K562 (cell line): ENCODE measurements at regions not wholly inside any gene's neighbourhood (a gene's known extent, or its start where the extent isn't known, plus 50 kb on each side); places are given as distances from the start of the nearest gene placed in this dataset.

Source experiments
- ATAC-seq: fragments of 200-7000 bp; cut with Tn5 transposase; 3 replicates; pipeline ENCODE4 v1.9.1; 2020; ENCODE audit warnings: moderate library complexity
- BruUV-seq: library from RNA; stranded (reverse); fragments of 400-500 nt; replicated peaks from 2 replicates; lab custom pipeline; 2021; lab: Mats Ljungman, UMichigan
- CTCF ChIA-PET: fragments of 300-600 bp; formaldehyde crosslinking; extraction: SDS; loops from one replicate; lab custom pipeline; 2021; ENCODE audit warnings: low intra/inter-chr PET ratio; lab: Yijun Ruan, JAX
- POLR2A ChIA-PET: fragments of 300-600, 350-650 bp; sonication (Branson Sonifier 250); formaldehyde crosslinking; extraction: SDS; loops from one replicate; lab custom pipeline; 2021; ENCODE audit warnings: antibody characterized with exemption, inconsistent platforms; lab: Yijun Ruan, JAX
- DNase-seq, 4 experiments: peaks; one replicate each; pipeline versions ENCODE4 v3.0.0 to v3.0.0-alpha.2; 2011 to 2018; ENCODE audit warnings: low spot score in 3 of 4, mixed read lengths in 3 of 4; ENCODE audit errors: extremely low read depth in 1 of 4
- FAIRE-seq: peaks from 2 replicates; lab custom pipeline; 2011; peaks lifted over from hg19 to GRCh38; lab: Jason Lieb, UNC
- H2AFZ ChIP-seq: 2 replicates; pipeline ENCODE4 v1.6.0; 2011; ENCODE audit warnings: low read depth, low read length, control low read depth, inconsistent platforms
- H3K27ac ChIP-seq: fragments of 200-600 bp; 3 replicates; pipeline ENCODE4 v1.8.0; 2011; ENCODE audit warnings: low read depth, mild to moderate bottlenecking, control low read depth, inconsistent platforms, low read length, moderate library complexity, mixed read lengths; ENCODE audit errors: extremely low read depth
- H3K27me3 ChIP-seq, 2 experiments: fragments of 300-600 bp in 1 of 2; 2 replicates in 1 of 2; 3 replicates in 1 of 2; pipeline versions ENCODE4 v1.6.0 to v1.8.0; 2011; ENCODE audit warnings: inconsistent platforms in 2 of 2, low read length in 2 of 2, mild to moderate bottlenecking in 1 of 2, mixed read lengths in 1 of 2, moderate library complexity in 1 of 2; ENCODE audit not compliant: control insufficient read depth in 2 of 2, insufficient read depth in 2 of 2
- H3K36me3 ChIP-seq: fragments of 300-600 bp; 3 replicates; pipeline ENCODE4 v1.8.0; 2011; ENCODE audit warnings: mild to moderate bottlenecking, low read length, inconsistent platforms; ENCODE audit not compliant: control insufficient read depth, insufficient read depth
- H3K4me1 ChIP-seq, 2 experiments: fragments of 200-600 bp in 1 of 2; replicated peaks in 1 of 2; 2 replicates in 1 of 2; 3 replicates in 1 of 2; pipeline versions ENCODE4 v1.5.1 to v1.8.0; 2011; ENCODE audit warnings: inconsistent platforms in 2 of 2, low read length in 2 of 2, mild to moderate bottlenecking in 1 of 2, mixed read lengths in 1 of 2, moderate library complexity in 1 of 2; ENCODE audit not compliant: control insufficient read depth in 2 of 2, insufficient read depth in 2 of 2
- H3K4me2 ChIP-seq: 2 replicates; pipeline ENCODE4 v1.6.1; 2011; ENCODE audit warnings: low read length, control low read depth, inconsistent platforms, mixed read lengths; ENCODE audit not compliant: insufficient read depth
- H3K4me3 ChIP-seq: fragments of 200-600 bp; sonication (generic), shearing (Covaris generic); 2 replicates; pipeline ENCODE4 v1.5.1; 2016; ENCODE audit warnings: control low read depth, inconsistent platforms
- H3K79me2 ChIP-seq: fragments of 200-600 bp; 3 replicates; pipeline ENCODE4 v1.8.0; 2011; ENCODE audit warnings: low read length, inconsistent platforms; ENCODE audit not compliant: control insufficient read depth, insufficient read depth
- H3K9ac ChIP-seq, 2 experiments: 2 replicates each; pipeline versions ENCODE4 v1.6.0 to v1.6.1; 2011; ENCODE audit warnings: low read depth in 2 of 2, low read length in 2 of 2, control low read depth in 1 of 2, inconsistent platforms in 1 of 2, mild to moderate bottlenecking in 1 of 2, mixed read lengths in 1 of 2; ENCODE audit not compliant: insufficient read depth in 1 of 2
- H3K9me1 ChIP-seq: one replicate; pipeline ENCODE4 v1.6.0; 2011; ENCODE audit warnings: inconsistent platforms, mild to moderate bottlenecking, low read length, moderate library complexity; ENCODE audit not compliant: control insufficient read depth, insufficient read depth
- H3K9me3 ChIP-seq: replicated peaks from 2 replicates; pipeline ENCODE4 v1.5.1; 2011; ENCODE audit warnings: low read depth, low read length, inconsistent platforms; ENCODE audit not compliant: control insufficient read depth, insufficient read depth
- H4K20me1 ChIP-seq: replicated peaks from 2 replicates; pipeline ENCODE4 v1.6.1; 2011; ENCODE audit warnings: low read length, inconsistent platforms, mixed read lengths; ENCODE audit not compliant: control insufficient read depth, insufficient read depth
- CREM ChIP-seq: IDR thresholded peaks from 2 replicates; pipeline ENCODE4 v1.6.1; 2014; ENCODE audit warnings: antibody characterized with exemption, low read depth
- E2F1 ChIP-seq: sonication (generic); formaldehyde crosslinking; IDR thresholded peaks from 2 replicates; pipeline ENCODE4 v1.8.1; 2023; ENCODE audit warnings: mild to moderate bottlenecking, missing genetic modification reagents, moderate library complexity
- GATAD2B ChIP-seq: fragments of 450-650 bp; IDR thresholded peaks from 2 replicates; pipeline ENCODE4 v1.6.1; 2017; ENCODE audit warnings: mild to moderate bottlenecking, borderline replicate concordance
- NCOA6 ChIP-seq: fragments of 450-650 bp; IDR thresholded peaks from 2 replicates; pipeline ENCODE4 v1.6.1; 2017; ENCODE audit warnings: mild to moderate bottlenecking
- NFRKB ChIP-seq: fragments of 450-650 bp; IDR thresholded peaks from 2 replicates; pipeline ENCODE4 v1.6.1; 2016; ENCODE audit warnings: low read depth
- NR2C2 ChIP-seq, 2 experiments: fragments of 200-800 bp in 1 of 2; sonication (Bioruptor generic) in 1 of 2; sonication (generic) in 1 of 2; formaldehyde crosslinking in 1 of 2; IDR thresholded peaks; 2 replicates each; pipeline versions ENCODE4 v1.6.1 to v1.8.0; 2016 to 2022; ENCODE audit warnings: mild to moderate bottlenecking in 1 of 2, missing compliant biosample characterization in 1 of 2, missing genetic modification characterization in 1 of 2, missing genetic modification reagents in 1 of 2
- WGBS: fragments of 100-300 bp; shearing (Covaris generic); methylation state at CpG from one replicate; pipeline ENCODE4 v1.1.6; 2016; ENCODE audit warnings: low coverage, mixed read lengths; ENCODE audit not compliant: insufficient coverage; ENCODE audit errors: missing lambda C conversion rate; 5-methylcytosine and 5-hydroxymethylcytosine counted together
- in situ Hi-C: fragments of 300-500 bp; cut with MboI; formaldehyde crosslinking; loops from 4 replicates; pipeline ENCODE4 v1.15.0; 2018; ENCODE audit warnings: inconsistent platforms, mixed read lengths
- intact Hi-C: fragments of 100-400 bp; cut with micrococcal nuclease; formaldehyde crosslinking; loops from 2 replicates; pipeline ENCODE4 v1.14.2; 2022
- TF ChIP-seq, protein P1 (sequence below), 2 experiments: fragments of 450-650 bp in 1 of 2; sonication (generic) in 1 of 2; formaldehyde crosslinking in 1 of 2; IDR thresholded peaks; 2 replicates each; pipeline versions ENCODE4 v1.7.1 to v1.9.0; 2016 to 2022; ENCODE audit warnings: inconsistent platforms in 1 of 2, mild to moderate bottlenecking in 1 of 2, missing genetic modification reagents in 1 of 2
- TF ChIP-seq, protein P2 (sequence below), 2 experiments: fragments of 450-650 bp in 1 of 2; sonication (generic) in 1 of 2; formaldehyde crosslinking in 1 of 2; IDR thresholded peaks in 1 of 2; conservative IDR thresholded peaks in 1 of 2; 2 replicates each; pipeline versions ENCODE4 v1.6.1 to v1.8.1; 2016 to 2023; ENCODE audit warnings: mild to moderate bottlenecking in 2 of 2, moderate library complexity in 2 of 2, inconsistent platforms in 1 of 2, missing genetic modification reagents in 1 of 2

GRCh38 chr13:112245179-112245724 is 130.9 kb upstream of the SPACA7 start:
- Histone ChIP-seq H3K4me2 (no peak overlapping the region), H3K9me3 (no peaks in the 10 kb centered on the region), H3K36me3 (no peaks in the 10 kb centered on the region), H3K9me1 (no peaks in the 10 kb centered on the region), H3K4me1 (no peaks in the 10 kb centered on the region), H3K27ac (no peak overlapping the region), H3K4me3 (no peak overlapping the region), H3K9ac (no peak overlapping the region), H3K79me2 (no peaks in the 10 kb centered on the region), H2AFZ (no peak overlapping the region), H3K27me3 (peaks cover 0 to 31% of the 10 kb centered on the region in 2 experiments; a peak in 2 of 5 replicates), H4K20me1 (no peaks in the 10 kb centered on the region)
- intact Hi-C loops (no loop called here), in situ Hi-C loops (no loop called here)
- CTCF ChIA-PET: no interaction called here
- no TSS peak for BruUV-seq
- 0% methylated on average over 25 of the region's 25 CpGs for WGBS
- no peak for FAIRE-seq
- no peak for DNase-seq
- POLR2A ChIA-PET: interaction anchor here (0.5 kb wide), 1 partner anchor 360 kb away, joined by 3 read pairs; no protein-coding TSS in a partner anchor
- no peak for ATAC-seq
- 0 out of 2 replicates have a peak, but pooled peaks have one; percentile 20 for TF ChIP-seq CREM
- no peak for TF ChIP-seq NR2C2 (CRISPR knock-in tag; IDR thresholded peaks at IDR 0.05)
- TF ChIP-seq NR2C2 (tag; IDR thresholded peaks at IDR 0.05): no peak
- TF ChIP-seq, protein P1, sequence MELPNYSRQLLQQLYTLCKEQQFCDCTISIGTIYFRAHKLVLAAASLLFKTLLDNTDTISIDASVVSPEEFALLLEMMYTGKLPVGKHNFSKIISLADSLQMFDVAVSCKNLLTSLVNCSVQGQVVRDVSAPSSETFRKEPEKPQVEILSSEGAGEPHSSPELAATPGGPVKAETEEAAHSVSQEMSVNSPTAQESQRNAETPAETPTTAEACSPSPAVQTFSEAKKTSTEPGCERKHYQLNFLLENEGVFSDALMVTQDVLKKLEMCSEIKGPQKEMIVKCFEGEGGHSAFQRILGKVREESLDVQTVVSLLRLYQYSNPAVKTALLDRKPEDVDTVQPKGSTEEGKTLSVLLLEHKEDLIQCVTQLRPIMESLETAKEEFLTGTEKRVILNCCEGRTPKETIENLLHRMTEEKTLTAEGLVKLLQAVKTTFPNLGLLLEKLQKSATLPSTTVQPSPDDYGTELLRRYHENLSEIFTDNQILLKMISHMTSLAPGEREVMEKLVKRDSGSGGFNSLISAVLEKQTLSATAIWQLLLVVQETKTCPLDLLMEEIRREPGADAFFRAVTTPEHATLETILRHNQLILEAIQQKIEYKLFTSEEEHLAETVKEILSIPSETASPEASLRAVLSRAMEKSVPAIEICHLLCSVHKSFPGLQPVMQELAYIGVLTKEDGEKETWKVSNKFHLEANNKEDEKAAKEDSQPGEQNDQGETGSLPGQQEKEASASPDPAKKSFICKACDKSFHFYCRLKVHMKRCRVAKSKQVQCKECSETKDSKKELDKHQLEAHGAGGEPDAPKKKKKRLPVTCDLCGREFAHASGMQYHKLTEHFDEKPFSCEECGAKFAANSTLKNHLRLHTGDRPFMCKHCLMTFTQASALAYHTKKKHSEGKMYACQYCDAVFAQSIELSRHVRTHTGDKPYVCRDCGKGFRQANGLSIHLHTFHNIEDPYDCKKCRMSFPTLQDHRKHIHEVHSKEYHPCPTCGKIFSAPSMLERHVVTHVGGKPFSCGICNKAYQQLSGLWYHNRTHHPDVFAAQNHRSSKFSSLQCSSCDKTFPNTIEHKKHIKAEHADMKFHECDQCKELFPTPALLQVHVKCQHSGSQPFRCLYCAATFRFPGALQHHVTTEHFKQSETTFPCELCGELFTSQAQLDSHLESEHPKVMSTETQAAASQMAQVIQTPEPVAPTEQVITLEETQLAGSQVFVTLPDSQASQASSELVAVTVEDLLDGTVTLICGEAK (IDR thresholded peaks at IDR 0.05): no peak
- TF ChIP-seq, protein P1 (CRISPR knock-in tag; IDR thresholded peaks at IDR 0.05): no peak
- TF ChIP-seq, protein P2, sequence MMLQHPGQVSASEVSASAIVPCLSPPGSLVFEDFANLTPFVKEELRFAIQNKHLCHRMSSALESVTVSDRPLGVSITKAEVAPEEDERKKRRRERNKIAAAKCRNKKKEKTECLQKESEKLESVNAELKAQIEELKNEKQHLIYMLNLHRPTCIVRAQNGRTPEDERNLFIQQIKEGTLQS (IDR thresholded peaks at IDR 0.05): peak; percentile 71
- TF ChIP-seq, protein P2 (CRISPR knock-in tag; conservative IDR thresholded peaks at IDR 0.05): no peak
- TF ChIP-seq E2F1: no peak
- TF ChIP-seq NFRKB: no peak
- TF ChIP-seq GATAD2B: no peak
- no peak for TF ChIP-seq NCOA6
